Muscle layer of colon (tissue), 2 donors: ENCODE measurements at regions not wholly inside any gene's neighbourhood (a gene's known extent, or its start where the extent isn't known, plus 50 kb on each side); places are given as distances from the start of the nearest gene placed in this dataset.

Source experiments
- H3K27ac ChIP-seq: one replicate; pipeline ENCODE4 v1.7.0; 2013; ENCODE audit warnings: low read depth, mild to moderate bottlenecking, low read length, moderate library complexity
- H3K27me3 ChIP-seq, 2 donors: one replicate each; pipeline ENCODE4 v1.7.0; 2013; ENCODE audit warnings: low read length in 2 of 2, mild to moderate bottlenecking in 2 of 2; ENCODE audit not compliant: insufficient read depth in 2 of 2, control insufficient read depth in 1 of 2
- H3K36me3 ChIP-seq: one replicate; pipeline ENCODE4 v1.7.0; 2013; ENCODE audit warnings: mild to moderate bottlenecking, low read length; ENCODE audit not compliant: insufficient read depth
- H3K4me1 ChIP-seq: one replicate; pipeline ENCODE4 v1.7.0; 2013; ENCODE audit warnings: mild to moderate bottlenecking, low read length; ENCODE audit not compliant: insufficient read depth
- H3K4me3 ChIP-seq, 2 donors: one replicate each; pipeline ENCODE4 v1.7.0; 2013; ENCODE audit warnings: low read length in 2 of 2, low read depth in 1 of 2, mild to moderate bottlenecking in 1 of 2, moderate library complexity in 1 of 2
- H3K9ac ChIP-seq: one replicate; pipeline ENCODE4 v1.7.0; 2013; ENCODE audit warnings: low read length
- H3K9me3 ChIP-seq: one replicate; pipeline ENCODE4 v1.7.0; 2013; ENCODE audit warnings: mild to moderate bottlenecking, low read length
- donor health status: abdominal sarcoma.
- donor health status: Adenocarcinoma of cecum.

DNA sequence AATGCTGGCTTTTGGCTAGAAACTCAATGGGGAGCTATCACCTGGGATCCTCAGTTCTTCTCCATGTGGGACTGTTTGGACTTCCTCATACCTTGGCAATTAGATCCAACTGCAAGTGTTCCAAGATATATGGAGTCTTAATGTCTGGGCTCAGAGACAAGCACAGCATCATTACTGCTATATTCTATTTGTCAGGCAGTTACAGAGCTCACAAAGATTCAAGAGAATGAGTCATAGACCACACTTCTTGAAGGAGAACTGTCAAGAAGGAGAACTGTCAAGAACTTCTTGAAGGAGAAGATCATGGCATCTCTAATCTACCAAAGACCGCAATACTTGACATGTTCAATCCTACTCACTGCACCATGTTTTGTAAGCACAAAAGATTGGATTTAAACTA lies 106.8 kb upstream of the NREP start:
- no peaks in the 10 kb centered on the region for H3K27me3 ChIP-seq

DNA sequence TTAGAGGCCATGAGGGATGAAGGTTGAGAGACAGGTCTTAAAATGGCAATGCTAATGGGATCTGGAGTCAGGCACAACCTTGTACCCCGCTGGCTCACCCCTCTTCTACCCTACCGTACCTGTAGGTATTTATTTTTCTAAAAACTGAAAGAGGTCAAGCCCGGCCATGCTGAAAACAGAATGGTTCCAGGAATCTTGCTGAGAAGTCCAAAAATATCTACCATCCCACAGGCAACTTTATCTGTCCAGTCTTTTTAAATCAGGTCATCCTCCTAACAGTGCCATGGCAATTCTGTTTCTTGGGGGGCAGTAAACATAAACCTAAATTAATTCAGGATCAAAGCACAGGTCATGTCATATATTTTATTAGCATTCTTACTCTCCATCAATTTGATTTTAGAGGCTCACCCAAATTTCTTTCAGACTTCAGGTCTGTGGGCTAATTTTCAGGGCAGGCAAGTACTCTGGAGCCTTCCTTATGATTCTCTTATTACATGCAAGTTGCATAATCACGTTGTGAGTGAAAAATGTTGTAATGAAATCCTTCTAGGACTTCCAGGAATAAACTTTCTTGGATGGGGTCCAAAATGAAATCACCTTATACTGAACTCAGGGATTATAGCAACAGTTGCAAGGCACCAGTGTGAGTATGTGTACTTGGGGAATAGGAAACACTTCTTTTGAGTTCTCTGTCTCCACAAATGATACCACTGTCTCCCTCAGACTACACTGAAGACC lies 102.7 kb upstream of the NREP start:
- peaks cover 4% of the 10 kb centered on the region for H3K4me1 ChIP-seq
- H3K36me3 ChIP-seq = no peaks in the 10 kb centered on the region
- no peaks in the 10 kb centered on the region for H3K27me3 ChIP-seq
- H3K9me3 ChIP-seq = no peaks in the 10 kb centered on the region
- H3K4me3 ChIP-seq = no peak overlapping the region
- H3K27ac ChIP-seq = no peak overlapping the region
- no peak overlapping the region for H3K9ac ChIP-seq

More for the DNA sequence above, 106.8 kb upstream of the NREP start:
- Histone ChIP-seq H3K9me3 (no peaks in the 10 kb centered on the region), H3K27ac (no peak overlapping the region), H3K4me3 (no peak overlapping the region), H3K36me3 (no peaks in the 10 kb centered on the region), H3K9ac (no peak overlapping the region), H3K4me1 (peaks cover 4% of the 10 kb centered on the region)

DNA sequence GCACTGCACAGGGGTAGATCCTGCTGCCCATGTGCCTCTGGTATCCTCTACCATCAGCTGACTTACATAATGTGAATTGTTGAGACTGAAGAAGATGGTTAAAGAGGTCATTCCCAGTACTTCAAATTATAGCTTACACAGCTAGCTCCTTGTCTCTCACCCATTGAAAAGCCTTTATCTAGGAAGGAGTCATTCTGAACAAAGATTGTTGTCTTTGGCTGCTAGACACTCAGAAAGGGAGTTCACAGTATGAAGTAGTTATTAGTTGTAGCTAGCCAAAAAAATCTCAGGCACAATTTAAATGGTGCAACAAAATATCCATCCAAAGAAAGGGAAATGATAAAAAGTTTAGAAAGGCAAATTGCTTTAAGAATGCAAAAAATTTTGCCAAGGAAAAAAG lies 102.0 kb upstream of the NREP start:
- no peak overlapping the region for H3K4me3 ChIP-seq
- peaks cover 4% of the 10 kb centered on the region for H3K4me1 ChIP-seq
- H3K27me3 ChIP-seq = no peaks in the 10 kb centered on the region
- no peaks in the 10 kb centered on the region for H3K9me3 ChIP-seq
- H3K36me3 ChIP-seq = no peaks in the 10 kb centered on the region
- H3K9ac ChIP-seq = no peak overlapping the region
- H3K27ac ChIP-seq = no peak overlapping the region

DNA sequence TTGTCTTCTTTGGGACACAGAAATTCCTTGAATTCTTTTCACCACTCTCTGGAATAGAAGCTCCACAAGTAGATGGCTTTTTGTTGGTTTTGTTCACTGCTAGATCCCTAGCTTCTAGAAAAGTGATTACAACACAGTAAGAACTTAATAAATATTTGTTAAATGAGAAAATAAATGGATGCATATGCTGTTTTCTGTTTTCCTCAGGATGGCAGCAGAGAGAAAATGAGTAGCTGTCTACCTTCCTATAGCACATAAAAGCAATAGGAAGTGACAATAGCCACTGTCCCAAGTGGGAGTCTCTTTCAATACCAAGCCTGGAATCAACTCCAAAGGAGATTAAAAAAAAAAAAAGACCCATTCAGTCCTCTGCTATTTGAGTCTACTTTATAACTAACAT lies 100.6 kb upstream of the NREP start:
- Histone ChIP-seq H3K4me1 (peaks cover 4% of the 10 kb centered on the region), H3K4me3 (no peak overlapping the region), H3K9ac (no peak overlapping the region), H3K27ac (no peak overlapping the region), H3K27me3 (no peaks in the 10 kb centered on the region), H3K9me3 (no peaks in the 10 kb centered on the region), H3K36me3 (no peaks in the 10 kb centered on the region)

DNA sequence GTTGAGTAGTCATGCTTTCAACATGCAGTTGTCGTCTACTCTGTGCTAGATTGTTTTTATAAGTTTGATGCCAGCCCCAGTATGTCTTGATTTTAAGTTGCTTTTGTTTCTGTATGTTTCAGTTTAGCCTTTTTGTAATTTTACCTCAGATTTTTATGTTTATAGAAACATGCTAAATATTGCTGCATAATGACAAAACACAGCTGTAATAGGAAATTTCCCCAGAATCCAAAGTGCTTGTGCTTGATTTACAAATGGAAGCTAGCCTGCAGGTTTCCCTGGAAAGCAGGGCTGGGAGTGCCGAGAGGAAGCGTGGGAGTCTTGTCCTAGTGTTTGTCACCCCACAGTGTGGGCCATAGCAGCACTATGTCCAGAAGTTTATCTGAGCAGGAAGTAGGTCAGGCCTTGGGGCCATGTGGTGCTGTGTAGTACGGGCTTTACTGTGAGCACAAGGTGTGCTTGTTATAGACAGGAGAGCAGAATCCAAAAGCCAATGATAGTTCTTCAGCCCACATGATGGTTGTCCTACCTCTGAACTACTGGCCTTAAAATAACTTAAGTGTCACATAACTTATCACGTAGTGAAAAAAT lies 100.0 kb upstream of the NREP start:
- Histone ChIP-seq H3K36me3 (no peaks in the 10 kb centered on the region), H3K9me3 (no peaks in the 10 kb centered on the region), H3K4me1 (peaks cover 4% of the 10 kb centered on the region), H3K9ac (no peak overlapping the region), H3K27ac (no peak overlapping the region), H3K4me3 (no peak overlapping the region), H3K27me3 (no peaks in the 10 kb centered on the region)

DNA sequence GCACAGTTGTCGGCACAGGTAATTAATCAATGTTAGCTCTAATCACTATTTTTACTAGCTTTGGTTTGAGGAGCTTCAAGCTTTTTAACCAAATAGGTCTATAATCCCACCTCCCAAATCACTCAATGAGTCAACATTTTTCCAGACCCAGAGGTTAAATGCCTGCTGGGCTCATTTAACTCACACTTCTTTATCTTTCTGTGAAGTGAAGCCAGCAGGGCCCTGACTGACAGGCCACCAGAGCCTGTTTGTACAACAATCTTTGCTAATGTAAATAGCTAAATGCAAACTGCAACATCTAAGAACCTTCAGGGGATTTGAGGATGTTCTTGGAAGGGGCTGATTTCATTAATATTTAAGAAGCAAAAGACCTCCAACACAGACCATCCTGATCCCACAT lies 98.4 kb upstream of the NREP start:
- Histone ChIP-seq H3K9ac (no peak overlapping the region), H3K27me3 (no peaks in the 10 kb centered on the region), H3K4me1 (peaks cover 4% of the 10 kb centered on the region), H3K36me3 (no peaks in the 10 kb centered on the region), H3K27ac (no peak overlapping the region), H3K4me3 (no peak overlapping the region), H3K9me3 (no peaks in the 10 kb centered on the region)

DNA sequence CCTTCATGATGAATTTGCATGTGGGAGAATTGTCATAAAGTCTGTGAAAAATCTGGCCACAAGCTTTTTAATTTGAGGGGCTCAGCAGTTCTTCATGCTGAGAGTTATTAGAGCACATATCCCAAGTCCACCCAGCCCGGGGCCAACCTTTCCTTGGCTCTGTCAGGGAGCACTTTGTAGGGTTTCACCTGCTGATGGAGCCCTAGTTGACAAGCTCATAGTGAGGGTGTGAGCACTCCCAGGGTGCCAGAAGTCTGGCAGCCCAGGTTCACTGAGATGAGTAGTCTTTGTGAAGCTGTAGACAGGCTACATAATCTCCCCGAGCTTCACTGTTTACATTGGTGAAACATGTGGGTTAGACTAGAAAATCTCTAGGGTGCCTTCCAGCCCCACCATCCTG lies 97.2 kb upstream of the NREP start:
- Histone ChIP-seq H3K4me3 (no peak overlapping the region), H3K4me1 (no peaks in the 10 kb centered on the region), H3K9ac (no peak overlapping the region), H3K36me3 (no peaks in the 10 kb centered on the region), H3K9me3 (no peaks in the 10 kb centered on the region), H3K27ac (no peak overlapping the region), H3K27me3 (no peaks in the 10 kb centered on the region)

DNA sequence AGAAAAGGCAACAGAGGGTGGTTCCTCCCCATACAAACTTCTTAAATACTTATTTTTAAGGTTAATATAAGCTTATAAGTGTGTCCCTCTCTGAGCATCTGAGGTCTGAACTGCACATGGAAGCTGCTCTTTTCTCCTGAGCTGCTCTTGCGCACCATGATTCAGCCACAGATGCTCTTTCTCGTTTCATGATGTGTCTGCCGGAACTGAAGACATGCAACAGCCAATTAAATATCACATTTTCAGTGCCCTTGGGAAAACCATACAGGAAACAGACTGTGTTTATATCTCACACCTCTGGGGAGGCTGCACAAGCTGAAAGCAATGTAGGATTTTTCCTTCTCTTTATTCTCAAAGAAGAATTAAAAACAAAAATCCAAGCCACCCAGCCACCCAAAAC lies 96.8 kb upstream of the NREP start:
- Histone ChIP-seq H3K27ac (no peak overlapping the region), H3K9ac (no peak overlapping the region), H3K9me3 (no peaks in the 10 kb centered on the region), H3K27me3 (no peaks in the 10 kb centered on the region), H3K36me3 (no peaks in the 10 kb centered on the region), H3K4me3 (no peak overlapping the region), H3K4me1 (no peaks in the 10 kb centered on the region)

DNA sequence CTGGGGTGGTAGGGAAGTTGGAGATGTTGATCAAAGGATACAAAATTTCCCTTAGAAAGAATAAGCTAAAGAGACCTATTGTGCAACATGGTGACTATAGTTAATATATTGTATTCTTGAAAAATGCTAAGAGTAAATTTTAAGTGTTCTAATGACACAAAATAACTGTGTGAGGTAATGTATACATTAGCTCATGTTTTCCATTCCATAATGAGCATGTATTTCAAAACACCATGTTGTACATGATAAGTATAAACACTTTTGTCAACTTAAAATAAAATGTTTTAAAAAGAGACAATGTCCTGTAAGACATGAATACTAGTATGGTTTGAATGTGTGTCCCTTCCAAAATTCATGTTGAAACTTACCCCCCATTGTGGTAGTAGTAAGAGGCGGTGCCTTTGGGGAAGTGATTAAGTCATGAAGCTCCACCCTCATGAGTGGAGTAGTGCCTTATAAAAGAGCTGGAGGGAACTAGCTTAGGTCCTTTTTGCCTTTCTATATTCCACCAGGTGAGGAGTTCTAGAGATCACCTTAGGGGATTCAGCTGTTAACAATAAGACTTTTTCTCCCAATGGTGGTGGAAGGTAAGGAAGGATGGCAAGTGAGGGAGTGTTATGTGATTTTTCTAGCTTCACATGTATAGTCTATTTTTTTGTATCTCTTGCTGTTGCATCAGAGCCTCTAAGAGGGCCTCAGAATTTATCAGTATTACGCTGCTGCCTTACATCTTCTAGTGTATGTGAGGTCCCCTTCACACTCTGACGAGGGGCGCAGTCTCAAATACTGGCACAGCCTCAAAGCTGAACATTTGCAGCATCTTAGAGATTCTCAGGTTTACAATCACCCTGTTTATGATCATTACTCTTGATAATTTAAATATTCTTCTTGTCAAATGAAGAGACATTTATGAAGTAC lies 94.9 kb upstream of the NREP start:
- no peak overlapping the region for H3K27ac ChIP-seq
- no peak overlapping the region for H3K9ac ChIP-seq
- no peak overlapping the region for H3K4me3 ChIP-seq
- H3K27me3 ChIP-seq = no peaks in the 10 kb centered on the region
- no peaks in the 10 kb centered on the region for H3K9me3 ChIP-seq
- no peaks in the 10 kb centered on the region for H3K36me3 ChIP-seq
- H3K4me1 ChIP-seq = no peaks in the 10 kb centered on the region

DNA sequence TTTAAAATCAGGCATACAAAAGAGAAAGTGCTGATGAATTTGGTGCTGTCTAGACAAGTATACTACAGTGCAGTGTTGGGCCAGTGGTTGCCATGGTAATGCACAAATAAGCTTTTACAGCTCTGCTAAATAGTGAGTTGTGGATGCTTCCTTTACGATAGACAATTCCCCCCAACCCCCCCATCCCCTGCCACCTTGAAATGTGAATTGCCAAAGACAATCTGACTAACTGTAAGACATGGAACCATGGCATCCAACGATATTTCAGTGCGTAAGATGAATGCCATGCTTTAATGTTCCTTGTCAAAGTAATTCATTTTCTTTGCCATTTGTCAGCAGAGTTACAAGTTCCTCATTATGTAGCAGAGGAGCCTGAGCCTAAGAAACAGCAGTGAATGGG lies 91.5 kb upstream of the NREP start:
- H3K9me3 ChIP-seq = no peaks in the 10 kb centered on the region
- H3K27me3 ChIP-seq = no peaks in the 10 kb centered on the region
- H3K36me3 ChIP-seq = no peaks in the 10 kb centered on the region
- H3K9ac ChIP-seq = no peak overlapping the region
- H3K27ac ChIP-seq = no peak overlapping the region
- H3K4me1 ChIP-seq = no peaks in the 10 kb centered on the region
- H3K4me3 ChIP-seq = no peak overlapping the region

DNA sequence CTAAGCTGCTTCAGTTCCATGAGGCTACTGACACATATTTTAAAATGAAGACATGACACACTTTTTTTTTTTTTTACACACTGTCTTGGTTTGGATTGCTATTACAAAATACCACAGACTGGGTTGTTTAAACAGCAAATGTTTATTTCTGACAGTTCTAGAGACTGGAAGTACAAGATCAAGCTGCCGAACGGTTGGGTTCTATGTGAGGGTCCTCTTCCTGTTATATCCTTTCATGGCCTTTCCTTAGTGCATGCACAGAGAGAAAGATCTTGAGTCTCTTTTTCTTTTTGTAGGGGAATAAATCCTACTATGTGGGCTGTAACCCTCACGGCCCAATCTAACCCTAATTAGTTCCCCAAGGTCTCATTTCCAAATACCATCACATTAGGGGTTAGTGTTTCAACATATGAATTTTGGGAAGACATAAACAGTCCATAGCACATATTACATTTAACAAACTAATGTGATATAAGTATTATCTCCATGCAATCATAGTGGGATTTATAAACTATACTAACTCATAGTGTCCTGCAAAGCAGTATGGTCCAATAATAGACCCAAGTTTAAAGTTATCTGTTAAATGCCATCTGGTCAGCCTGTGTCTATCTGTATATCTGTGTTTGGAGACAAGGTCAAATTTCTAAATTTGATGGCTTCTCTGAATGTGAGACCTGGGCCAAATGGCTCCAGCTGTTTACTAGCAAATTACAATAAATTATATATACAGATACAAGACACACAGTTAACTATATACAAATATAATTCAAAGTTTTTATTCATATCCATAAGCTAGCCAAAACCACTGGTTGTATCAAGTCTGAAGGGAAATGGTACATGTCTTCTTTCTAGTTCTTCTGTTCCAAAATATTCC lies 90.3 kb upstream of the NREP start:
- H3K27ac ChIP-seq = no peak overlapping the region

More for the DNA sequence above, 90.3 kb upstream of the NREP start:
- Histone ChIP-seq H3K9ac (no peak overlapping the region), H3K4me1 (no peaks in the 10 kb centered on the region), H3K4me3 (no peak overlapping the region), H3K36me3 (no peaks in the 10 kb centered on the region), H3K9me3 (no peaks in the 10 kb centered on the region), H3K27me3 (no peaks in the 10 kb centered on the region)
